Right lobe of liver (tissue), 4 donors: ENCODE measurements at regions not wholly inside any gene's neighbourhood (a gene's known extent, or its start where the extent isn't known, plus 50 kb on each side); places are given as distances from the start of the nearest gene placed in this dataset.

ENCODE experiments used
- CTCF ChIP-seq, 4 donors: fragments of 200-600 bp in 3 of 4; fragments of 450-650 bp in 1 of 4; IDR thresholded peaks; one replicate each; pipeline versions ENCODE4 v1.5.1 to v1.8.0; 2016 to 2022; ENCODE audit warnings: antibody characterized with exemption in 4 of 4, mild to moderate bottlenecking in 2 of 4
- POLR2A ChIP-seq: fragments of 450-650 bp; IDR thresholded peaks from one replicate; pipeline ENCODE4 v1.6.1; 2017; ENCODE audit warnings: antibody characterized with exemption, mild to moderate bottlenecking
- donor health status: DM: no; HTN: no; CAD: no.
- donor health status: DM: no; HTN: no; CAD: no.
- donor health status: DM: no; HTN: yes; CAD: no.

- TF ChIP-seq CTCF (IDR thresholded peaks at IDR 0.05): no peak
- TF ChIP-seq POLR2A: no peak
Observed at GRCh38 chr12:107493666-107494065, 191.9 kb upstream of the PWP1 start.
